HG03280 (cell line): ENCODE measurements at regions not wholly inside any gene's neighbourhood (a gene's known extent, or its start where the extent isn't known, plus 50 kb on each side); places are given as distances from the start of the nearest gene placed in this dataset.

Experiments
- ATAC-seq: cut with Tn5 transposase; IDR thresholded peaks from one replicate; pipeline ENCODE4 v1.9.1; 2021; ENCODE audit warnings: mild to moderate bottlenecking, moderate library complexity; ENCODE audit not compliant: unreplicated experiment

DNA sequence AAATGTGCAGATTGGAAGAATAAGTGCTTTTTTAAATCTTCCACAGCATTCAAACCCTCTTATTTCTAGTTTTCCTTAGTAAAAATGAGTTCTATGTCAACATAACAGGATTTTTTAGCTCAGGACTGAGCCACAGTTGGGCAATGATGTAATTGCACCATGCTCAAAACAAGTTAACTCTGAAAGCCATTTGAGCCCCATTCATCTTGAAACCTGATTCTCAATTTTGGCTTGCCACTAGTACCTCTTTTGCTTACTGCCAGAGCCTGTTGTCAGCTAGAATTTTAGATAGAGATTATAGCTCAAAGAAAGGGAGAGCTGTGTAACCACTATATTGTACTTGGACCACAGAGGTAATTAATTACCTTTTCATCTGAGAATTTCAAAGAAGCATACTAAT, 1028.5 kb upstream of the PHF14 start:
- ATAC-seq: no peak

DNA sequence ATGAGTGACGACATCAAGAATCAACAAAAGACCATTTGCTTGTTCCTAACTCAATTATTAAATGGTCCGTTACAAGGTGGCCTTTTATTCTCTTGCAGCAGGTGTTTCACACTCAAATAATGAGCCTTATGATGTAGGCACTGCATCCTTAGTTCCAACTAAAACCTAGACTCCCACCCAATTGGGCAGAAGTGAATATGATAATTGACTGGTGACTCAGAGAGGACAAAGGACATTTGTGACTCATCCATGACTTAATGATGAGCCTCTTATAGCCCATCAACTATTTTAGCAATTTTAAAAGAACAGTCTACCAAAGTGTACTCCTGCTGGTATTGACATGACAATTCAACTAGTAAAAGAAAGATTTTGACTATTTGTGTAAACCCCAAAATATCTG, 1027.8 kb upstream of the PHF14 start:
- ATAC-seq: no peak

DNA sequence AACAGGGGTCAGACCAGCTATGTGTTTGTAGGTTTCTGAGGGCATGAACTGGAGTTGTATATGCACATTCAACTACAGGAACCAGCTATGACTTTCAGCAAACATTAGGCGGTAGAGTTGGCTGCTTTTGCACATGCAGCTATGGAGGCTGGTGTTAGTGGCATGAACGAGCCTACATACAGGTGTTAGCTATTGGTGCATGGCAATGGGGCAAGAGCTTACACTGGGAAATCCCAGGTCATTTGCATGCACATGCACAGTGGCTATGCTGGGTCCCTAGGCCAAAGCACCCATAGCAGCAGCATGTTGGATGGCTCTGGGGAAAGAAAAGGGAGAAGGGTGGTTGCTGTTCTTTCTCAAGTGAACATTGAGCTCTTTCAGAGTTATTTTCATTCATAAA, 1018.5 kb upstream of the PHF14 start:
- no peak for ATAC-seq

DNA sequence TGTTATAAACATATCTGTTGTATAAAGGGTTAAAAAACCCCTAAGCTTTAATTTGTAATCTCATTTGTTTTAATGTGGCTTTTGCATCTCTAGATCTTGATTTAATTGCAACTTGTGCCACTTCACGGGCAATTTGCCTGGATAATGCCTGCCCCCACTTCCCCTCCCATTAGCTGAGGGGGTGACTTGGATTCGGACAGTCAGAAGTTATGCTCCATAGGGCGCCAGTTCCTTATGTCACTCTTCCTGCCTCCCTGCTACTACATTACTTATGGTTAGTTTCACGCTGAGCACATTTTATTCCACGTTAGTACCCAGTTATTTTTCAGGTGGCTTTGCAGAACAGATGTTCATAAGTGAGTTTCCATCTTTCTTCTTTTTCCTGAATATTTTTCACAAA, 1015.2 kb upstream of the PHF14 start:
- no peak for ATAC-seq

DNA sequence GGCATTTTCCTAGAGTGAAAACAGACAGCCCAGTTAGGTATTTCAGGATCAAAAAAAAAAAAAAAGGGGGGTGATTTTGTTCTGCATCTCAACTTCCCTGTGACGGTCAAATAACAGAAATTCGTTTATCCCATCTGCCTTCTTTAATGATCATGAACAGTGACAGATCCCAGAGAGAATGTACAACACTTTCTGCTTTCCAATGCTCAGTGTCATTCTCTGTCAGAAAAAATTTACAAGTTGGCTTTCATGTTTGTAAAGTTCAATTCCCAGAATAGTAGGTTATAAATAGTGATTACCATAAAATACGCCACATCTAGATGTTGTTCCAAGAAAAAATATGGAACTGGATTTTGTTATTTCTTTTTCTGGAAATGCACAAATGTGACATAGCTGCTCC, 1013.2 kb upstream of the PHF14 start:
- ATAC-seq: no peak

DNA sequence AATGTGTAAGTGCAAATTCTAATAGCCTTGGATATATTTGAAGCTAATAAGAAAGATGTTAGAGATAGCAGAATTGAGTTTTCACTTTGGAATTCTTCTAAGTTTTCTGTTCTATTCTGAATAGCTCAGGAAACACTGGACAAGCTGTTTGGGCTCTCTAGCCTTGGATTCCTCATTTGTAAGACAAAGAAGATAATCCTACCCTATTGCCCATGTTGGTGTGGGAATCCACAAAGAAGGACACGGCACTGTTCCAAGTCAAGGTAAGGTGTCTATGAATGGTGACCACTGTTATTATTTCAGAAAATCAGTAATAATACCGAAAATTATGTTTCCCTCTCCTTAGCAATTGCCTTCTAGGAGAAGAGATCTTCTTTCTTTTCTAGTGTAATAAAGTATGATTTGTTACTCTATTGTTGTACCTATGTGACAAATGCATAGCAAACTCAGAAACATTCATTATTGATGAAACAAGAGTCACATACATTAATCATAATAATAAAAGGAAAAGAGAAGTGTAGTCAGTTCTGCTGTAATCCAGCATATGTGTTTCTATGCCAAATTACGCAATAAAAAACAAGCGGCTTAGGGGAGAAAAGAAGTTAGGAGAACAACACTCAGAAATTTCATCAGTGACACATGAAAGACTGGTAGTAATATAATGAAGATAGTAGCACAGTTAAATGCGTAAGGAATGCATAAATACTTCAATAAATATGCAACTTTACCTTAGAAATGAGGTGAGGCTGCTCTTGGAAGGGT, 1012.3 kb upstream of the PHF14 start:
- no peak for ATAC-seq

DNA sequence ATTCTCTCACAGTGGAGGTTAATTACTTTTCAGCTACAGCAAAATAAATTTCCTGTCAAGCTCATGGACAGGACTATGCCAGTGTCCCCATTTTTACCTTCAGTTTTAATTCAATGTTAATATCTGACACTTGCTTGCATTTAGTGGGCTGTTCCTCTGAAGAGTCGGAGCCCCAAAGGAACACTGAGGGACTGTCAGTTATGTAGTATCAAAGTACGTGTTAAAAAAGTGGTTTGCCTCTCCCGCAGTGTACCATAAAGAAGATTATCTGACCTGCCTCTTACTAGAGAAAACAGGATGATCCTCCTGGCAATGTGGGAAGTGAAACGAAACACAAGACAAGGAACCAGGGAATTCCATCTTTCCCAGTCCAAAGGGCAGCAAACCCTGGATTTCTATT, 1010.9 kb upstream of the PHF14 start:
- ATAC-seq: no peak

DNA sequence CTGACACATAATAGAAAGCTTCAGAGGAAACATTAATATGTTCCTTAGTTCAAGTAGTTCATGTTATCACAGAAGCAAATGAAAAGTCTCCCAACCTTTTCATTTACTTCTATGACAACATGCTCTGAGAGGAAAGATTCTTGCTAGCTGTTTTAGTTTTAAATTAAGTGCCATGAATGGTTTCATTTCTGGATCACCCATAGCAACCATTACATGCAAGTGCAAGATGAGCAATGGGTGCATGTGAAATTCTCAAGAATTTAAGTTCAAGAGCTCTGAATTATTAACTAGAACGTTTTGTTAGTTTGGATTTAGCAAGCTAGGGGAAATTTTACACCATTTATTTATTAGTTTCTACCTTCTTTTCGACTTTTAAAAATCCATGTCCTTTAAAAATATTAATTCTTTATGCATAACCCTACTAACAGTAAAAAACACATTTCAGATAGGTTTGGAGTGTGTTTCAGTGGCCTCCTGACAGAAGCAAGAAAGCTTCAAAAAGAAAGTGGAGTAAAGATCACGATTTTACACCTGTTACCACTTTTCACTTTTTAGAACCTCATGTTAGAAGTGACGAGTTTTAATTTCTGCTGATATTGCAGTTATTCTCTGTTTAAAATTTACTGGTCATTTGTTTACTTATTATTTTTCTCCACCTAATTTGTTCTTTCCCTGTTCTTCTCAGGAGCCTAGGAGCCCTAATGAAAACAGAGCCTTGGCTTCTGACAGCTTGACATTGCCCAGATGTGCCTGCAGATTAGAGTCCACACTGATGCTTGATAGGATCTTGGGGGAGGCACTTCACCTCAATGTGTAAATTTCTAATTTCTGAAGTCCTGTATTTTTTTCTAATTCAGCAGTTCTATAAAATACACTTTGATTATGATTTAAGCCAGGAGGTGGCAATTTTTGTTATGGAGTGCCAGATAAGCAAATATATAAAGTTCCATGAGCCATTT, 995.3 kb upstream of the PHF14 start:
- ATAC-seq: no peak

DNA sequence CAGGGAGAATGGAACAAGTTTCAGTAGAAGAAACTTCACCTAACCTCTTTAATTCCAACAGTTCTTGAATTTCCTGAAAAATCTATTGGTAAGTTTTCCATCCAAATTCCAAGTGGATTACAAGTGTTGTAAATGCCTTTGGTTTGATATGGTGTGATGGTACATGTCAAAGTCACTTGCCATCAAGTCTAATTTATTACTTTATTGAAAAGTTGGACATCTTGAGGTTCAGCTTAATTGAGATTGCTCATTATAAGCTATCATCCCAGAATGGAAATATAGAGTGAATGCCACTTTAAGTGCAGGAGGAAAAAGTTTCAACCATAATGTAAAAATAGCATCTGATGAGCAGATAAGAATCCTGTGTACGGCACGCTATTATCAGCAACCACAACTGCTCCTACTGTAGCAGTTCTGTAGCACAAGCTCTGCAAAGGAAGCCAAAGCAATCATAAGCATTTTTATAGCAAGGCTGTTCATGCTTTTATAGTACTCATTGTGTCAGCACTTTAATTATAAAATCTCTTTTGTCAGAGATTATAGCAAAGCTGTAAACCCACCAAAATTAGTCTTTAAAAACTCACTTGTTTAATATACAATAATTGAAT, 991.8 kb upstream of the PHF14 start:
- ATAC-seq: no peak

DNA sequence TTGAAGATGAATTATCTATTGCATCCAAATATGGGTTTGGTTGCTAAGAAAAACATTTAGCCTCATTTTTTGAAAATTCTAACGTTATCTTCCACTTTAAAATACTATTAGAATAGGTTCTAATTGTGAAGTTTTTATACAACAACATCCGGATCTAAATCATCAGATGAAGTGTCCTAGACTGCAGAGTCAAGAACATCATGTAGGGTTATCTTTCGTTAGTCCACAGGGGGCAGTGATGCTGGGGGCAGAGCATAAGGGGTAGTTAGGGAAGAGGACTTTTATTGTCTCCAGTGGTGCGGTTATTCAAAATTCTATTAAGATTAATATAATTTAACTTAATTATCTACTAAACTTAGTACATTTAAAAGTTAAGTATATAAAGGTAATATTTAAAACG, 990.6 kb upstream of the PHF14 start:
- no peak for ATAC-seq

DNA sequence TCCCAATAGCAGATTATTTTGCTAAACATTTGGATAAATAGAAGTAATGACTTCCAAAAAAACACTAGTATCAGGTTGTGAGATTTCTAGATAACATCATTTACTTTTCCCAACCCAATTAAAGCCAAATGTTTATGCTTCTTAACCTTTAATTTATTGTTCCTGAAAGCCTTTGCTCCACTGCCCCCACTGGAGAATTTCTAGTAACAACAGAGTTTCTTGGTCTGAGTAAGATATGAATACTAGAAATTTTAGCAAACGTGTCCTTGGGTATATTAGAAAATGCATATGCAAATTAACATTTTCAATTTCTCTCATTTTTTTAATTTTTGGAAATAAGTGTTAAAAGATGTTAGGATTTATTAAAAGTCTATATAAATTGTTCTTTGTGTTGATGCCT, 958.0 kb upstream of the PHF14 start:
- no peak for ATAC-seq

DNA sequence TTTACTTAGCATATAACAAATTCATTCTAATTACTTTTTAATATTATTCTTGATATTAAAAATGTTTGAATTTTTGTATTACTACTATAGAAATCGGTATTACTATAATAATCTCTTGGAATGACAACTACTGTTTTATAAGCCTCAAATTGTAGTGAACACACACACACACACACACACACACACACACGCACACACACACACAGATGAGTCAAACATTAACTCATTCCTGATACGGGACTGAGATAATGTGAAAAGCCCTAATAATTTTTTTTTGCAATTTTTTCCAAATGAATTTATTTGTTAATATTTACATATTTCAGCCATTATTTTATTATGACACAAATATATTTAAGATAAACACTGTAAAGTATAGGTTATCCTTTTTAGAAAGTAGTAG, 951.2 kb upstream of the PHF14 start:
- ATAC-seq: no peak

DNA sequence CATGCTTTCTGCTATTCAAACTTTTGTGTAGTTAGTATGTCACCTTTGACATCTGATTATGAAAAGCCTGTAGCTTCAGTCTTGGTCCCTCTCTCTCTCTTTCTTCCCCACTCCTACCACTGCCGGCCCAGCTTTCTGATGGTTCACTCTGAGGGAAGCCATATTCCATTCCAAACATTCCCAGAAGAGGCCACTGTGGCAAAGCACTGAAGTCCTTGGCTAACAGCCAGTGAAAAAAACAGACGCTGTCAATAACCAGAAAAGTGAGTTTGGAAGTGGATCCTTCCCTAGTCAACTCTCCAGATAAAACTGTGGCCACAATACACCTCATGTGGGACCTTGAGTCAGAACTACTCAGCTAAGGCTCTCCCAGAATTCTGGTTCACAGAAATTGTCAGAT, 950.7 kb upstream of the PHF14 start:
- ATAC-seq: no peak

DNA sequence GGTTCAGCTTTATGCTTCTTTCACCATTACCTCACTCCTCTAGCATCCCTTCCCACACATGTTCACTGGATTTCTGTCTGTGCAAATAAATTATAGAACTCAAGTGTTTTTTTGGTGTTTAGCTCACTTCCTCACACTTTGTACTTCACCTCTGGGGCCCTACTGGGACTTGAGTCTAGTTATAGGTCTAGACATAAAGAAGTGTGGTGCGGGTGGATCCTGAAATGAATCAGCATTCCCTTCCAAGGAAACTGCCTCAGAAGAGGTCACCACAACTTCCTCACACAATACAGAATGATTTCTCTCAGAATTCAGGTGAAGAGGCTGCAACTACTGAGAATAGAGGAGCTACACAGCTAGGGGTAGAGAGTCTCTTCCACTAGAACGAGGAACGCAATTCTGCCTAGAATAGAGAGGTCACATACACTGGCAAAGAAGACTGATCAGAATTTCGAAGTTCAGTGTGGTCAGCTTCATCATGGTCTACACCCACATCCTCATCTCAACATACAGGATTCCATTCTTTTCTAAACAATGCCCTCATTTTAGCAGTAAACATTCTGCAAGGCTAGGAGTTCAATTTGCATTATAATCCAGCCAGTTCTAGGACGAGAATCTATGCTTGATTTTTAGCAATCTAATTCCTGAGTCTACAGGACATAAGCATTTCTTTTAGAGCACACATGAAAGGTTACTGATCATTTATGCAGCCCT, 938.7 kb upstream of the PHF14 start:
- no peak for ATAC-seq

DNA sequence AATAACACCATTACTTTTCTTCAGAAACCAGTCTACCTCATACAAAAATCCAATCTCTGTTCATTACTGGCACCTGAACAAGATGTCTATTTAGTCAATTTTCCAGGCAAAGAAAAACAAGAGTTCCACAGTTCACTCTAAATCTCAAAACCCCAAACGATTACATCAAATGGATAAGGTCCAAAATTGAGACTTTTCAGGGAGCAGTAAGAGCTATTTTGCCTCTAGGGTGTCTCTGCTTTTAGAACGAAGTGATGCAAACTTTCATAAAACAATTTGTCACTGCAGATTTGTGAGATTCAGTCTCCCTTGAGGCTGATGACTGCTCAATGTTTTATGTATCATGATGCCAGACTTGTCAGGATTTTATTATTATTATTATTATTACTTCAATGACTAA, 937.0 kb upstream of the PHF14 start:
- ATAC-seq: no peak

DNA sequence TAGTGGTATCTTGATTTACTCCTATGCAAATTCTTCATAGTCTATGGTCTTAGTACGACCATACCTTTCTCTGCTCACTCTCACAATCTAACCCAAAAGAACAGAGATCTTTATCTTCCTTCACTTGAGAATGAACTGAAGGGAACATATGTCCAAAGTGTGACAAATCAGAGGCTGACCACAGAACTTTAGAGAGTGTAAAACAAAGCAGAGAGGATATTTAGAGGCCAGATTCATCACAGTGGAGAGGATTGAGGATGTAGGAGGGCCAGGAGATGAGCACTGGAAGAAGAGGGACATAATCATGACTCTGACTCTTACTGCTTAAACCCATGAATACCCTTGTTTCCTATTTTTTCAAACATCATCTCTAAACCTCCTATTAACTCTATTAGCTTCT, 935.3 kb upstream of the PHF14 start:
- no peak for ATAC-seq

DNA sequence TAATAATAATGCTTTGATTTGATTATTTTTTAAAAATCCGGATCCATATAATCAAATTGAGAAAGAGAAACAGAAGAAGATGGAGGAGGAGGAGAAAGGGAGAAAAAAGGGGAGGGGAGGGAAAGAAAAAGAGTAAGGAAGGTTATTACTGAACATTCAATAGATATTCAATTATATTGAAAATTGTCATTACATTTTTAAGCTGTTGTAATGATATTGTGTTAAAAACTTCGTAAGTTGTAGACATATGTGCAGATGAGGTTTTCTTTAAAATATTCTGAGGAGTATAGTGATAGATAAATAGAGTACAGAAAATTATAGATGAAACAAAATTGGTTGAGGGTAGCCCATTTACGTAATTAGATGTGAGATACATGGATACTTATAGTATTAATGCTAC, 933.0 kb upstream of the PHF14 start:
- no peak for ATAC-seq

DNA sequence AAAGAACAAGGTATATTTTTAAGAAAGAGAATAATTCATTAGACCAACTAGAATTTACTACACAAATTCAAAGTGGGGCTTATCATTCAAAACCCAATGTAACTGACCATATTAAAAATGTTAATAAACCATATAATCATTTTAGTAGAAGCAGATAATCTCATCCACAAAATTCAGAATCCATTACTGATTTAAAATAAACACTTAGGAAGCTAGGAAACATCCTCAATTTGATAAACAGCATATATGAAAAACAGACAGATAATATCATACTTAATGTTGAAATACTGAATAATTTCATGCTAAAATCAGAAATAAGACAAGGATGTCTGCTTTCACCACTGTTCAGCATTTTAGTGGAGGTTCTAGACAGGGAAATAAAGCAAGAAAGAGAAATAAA, 902.8 kb upstream of the PHF14 start:
- ATAC-seq: no peak

DNA sequence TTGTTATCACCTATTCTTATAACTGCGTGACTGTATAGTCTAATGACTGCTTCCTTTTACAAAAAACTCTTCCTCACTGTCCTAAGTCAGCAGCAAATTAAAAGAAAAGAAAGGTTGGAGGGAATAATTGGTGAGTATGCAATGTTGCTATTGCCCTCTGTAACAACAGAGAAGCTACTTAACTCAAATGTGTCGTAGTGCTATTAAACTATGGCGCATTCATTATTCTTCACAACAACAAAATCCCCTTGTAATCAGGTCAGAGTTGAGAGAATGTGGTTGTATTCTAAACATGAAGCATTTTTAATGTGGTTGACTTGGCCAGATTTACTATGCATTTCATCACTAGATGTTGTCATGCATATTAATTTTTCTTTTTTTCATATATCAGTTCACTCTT, 897.8 kb upstream of the PHF14 start:
- ATAC-seq: no peak

DNA sequence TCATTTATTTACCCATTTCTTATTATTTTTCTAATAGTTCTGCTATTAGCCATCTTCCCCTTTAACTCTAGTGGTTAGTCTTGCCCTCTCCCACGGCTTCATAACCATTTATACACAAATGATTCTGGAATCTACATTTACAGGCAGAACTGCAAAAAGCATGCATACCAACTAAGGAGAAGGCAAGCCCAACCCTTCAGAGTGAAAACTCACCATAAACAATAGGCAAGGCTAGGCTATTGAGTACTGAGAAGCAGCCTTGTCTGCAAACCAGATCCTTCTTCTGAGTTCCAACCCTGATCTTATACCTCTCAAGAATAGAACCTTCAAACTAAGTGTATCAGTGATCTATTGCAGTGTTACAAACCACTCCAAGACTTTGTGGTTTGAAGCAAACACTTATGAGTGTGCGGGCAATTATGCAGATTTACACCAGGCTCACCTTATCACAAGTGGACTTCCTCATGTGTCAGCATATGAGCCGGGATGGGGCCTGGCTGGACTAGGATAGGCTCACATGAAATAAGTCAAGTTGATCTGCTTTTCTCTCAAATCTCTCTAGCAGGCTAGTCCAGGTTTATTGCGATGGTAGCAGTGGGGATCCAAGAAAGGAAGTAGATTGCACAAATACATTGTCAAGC, 896.9 kb upstream of the PHF14 start:
- no peak for ATAC-seq

DNA sequence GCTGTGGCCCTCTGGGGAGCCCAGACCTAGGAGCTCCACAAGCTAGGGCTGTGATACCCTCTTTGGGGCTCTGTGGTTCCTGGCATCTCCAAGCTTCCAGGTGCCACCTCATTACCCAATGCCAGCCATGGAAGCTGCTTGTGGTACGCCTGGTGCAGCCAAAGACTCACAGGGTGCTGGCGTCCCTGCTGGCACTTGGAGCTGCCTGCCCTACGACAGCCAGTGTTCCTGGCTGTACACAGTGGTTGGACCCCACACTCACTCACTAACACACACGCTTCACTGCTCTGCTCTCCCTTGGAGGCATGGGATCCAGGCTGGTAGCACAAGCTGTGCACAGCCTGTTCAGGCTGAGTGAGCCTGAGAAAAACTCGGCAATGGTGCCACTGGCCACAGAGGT, 894.1 kb upstream of the PHF14 start:
- no peak for ATAC-seq
